GM12872 (cell line): ENCODE measurements at regions not wholly inside any gene's neighbourhood (a gene's known extent, or its start where the extent isn't known, plus 50 kb on each side); places are given as distances from the start of the nearest gene placed in this dataset.

ENCODE experiments used
- TF ChIP-seq, protein P1 (sequence below): IDR thresholded peaks from 3 replicates; pipeline ENCODE4 v1.5.1; 2011; ENCODE audit warnings: low read depth, mild to moderate bottlenecking, low read length, moderate library complexity; ENCODE audit not compliant: insufficient read depth

GRCh38 chr7:120054376-120055100 is 218.4 kb upstream of the KCND2 start:
- TF ChIP-seq, protein P1, sequence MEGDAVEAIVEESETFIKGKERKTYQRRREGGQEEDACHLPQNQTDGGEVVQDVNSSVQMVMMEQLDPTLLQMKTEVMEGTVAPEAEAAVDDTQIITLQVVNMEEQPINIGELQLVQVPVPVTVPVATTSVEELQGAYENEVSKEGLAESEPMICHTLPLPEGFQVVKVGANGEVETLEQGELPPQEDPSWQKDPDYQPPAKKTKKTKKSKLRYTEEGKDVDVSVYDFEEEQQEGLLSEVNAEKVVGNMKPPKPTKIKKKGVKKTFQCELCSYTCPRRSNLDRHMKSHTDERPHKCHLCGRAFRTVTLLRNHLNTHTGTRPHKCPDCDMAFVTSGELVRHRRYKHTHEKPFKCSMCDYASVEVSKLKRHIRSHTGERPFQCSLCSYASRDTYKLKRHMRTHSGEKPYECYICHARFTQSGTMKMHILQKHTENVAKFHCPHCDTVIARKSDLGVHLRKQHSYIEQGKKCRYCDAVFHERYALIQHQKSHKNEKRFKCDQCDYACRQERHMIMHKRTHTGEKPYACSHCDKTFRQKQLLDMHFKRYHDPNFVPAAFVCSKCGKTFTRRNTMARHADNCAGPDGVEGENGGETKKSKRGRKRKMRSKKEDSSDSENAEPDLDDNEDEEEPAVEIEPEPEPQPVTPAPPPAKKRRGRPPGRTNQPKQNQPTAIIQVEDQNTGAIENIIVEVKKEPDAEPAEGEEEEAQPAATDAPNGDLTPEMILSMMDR: no peak

DNA sequence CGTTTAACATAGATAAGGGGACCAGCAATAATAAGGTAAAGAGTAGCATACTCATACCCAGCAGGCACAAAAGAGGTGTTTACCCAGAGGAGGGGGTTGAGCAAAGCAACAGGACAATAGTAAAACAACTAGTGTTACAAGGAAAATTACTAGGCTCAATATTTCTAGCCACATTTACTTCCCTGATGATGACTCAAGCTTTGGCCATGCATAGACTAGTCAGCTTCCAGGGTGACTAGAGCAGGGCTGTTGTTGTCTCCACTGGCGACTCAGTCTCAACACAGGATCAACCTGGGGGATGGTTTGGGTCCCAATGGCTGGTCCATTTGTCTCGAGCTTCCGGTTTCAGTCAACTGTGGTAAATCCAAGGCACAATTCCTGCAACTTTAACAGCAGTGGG is 217.7 kb upstream of the KCND2 start:
- TF ChIP-seq, protein P1: no peak

- TF ChIP-seq, protein P1: no peak
These were observed 216.7 kb upstream of the KCND2 start for GRCh38 chr7:120056227-120056626.

DNA sequence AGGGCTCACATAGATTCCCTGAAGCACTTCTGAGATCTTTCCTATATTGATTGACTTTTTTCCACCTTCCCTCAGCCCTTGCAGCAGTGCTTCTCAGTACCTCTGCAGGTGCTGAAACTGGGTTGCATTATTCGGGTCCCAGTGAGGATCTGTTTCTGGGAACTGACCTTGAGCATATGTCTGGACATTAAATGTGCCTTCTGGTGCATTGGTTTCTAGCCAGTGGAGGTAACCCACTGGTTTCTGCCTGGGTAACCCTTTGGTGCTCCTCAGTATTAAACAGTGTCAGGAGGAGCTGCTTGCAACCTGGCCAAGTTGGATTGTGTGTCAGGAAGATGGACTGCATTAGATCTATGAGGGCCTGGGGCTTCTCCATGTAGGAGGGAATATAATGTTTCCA is 213.3 kb upstream of the KCND2 start:
- TF ChIP-seq, protein P1: no peak

DNA sequence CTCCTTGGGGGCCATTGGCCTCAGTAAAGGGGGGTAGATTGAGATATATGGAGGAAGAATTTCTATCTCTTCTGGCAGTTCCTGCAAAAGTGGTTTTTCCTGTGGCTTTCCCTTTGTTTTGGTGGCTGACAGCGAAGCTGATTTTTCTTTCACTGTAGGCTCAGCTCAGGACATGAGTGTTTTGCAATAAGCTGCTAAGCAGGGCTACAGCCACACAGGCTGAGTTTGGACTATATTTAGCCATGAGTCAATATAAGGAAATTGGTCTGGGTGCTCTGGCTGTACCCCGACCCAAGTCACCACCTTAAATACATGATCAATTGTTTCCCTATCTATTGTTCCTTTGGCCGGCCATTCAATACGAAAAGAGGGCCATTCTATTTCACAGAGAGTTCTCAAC is 212.7 kb upstream of the KCND2 start:
- TF ChIP-seq, protein P1: no peak

DNA sequence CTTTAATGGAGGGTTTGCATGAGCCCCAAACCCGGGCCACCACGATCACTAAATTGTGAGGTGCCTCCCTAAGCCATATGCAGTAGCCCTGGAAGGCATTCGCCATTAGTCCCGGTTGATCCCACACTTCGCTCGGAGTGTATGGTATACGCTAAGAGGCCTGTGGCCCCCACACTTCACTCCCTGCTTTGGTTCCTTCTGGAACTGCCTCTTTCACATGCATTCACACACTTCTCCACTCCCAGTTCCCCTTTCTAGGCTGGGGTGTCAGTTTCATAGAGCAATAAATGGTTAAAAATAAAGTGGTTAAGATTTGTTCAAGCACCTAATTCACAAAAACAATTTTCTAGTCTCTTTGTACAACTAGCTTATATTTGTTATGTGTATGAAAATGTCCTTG is 212.1 kb upstream of the KCND2 start:
- TF ChIP-seq, protein P1: no peak

GRCh38 chr7:120064565-120064964 is 208.4 kb upstream of the KCND2 start:
- TF ChIP-seq, protein P1: no peak
